ENCODE measurements at regions not wholly inside any gene's neighbourhood (a gene's known extent, or its start where the extent isn't known, plus 50 kb on each side); places are given as distances from the start of the nearest gene placed in this dataset.

DNA sequence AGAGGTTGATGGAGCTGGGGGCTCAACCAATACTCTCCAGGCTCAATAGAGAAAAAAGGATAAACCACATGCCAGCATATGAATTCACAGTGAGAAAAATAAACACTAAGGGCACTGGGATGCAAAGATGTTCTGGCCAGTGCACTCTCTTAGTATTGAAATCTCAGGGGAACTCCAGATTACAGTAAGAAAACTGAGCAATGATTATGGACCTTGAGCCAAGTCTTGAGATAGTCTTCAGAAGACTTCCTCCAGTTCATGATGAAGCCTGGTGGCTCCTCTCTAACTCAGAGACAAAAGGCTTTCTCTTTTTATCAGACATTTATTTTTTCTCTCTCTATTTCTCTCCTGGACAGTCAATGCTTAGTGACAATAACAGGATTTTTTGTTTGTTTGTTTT lies 139.8 kb upstream of the SPEF2 start:
- POLR2A ChIA-PET (ENCODE audit: unreplicated experiment): interaction anchor here (0.6 kb wide), 1 partner anchor 200 kb away, joined by 5 read pairs; no protein-coding TSS in a partner anchor
- no peaks in the 10 kb centered on the region for H3K9me2 ChIP-seq (replicated peaks; ENCODE audit: low read length)
- H3F3A ChIP-seq (ENCODE audit: low read length, unreplicated experiment): no peaks in the 10 kb centered on the region
- no peak for TF ChIP-seq EZH2 (IDR thresholded peaks at IDR 0.05; ENCODE audit: low read length, unreplicated experiment)
- TF ChIP-seq EZH2phosphoT487 (IDR thresholded peaks at IDR 0.05; ENCODE audit: borderline replicate concordance, low read length): no peak
- no peak overlapping the region for H3K27ac ChIP-seq (ENCODE audit: low read length)
- H3K4me2 ChIP-seq (ENCODE audit: low read length): no peak overlapping the region
- H3K36me3 ChIP-seq (ENCODE audit: low read depth, low read length): no peaks in the 10 kb centered on the region
- H3K4me1 ChIP-seq (ENCODE audit: insufficient read depth, low read length): no peaks in the 10 kb centered on the region; the same call in 1 of the 2 replicates
- intact Hi-C loops (cut with micrococcal nuclease): loop anchor here (1.0 kb wide), 1 partner anchor 448 kb away; no protein-coding TSS in a partner anchor
- H3K4me3 ChIP-seq (ENCODE audit: low read length): no peak overlapping the region
- no peaks in the 10 kb centered on the region for H3K9me3 ChIP-seq (ENCODE audit: low read length)
- H2AFZ ChIP-seq (ENCODE audit: low read length): no peak overlapping the region
- peaks cover 18% of the 10 kb centered on the region for H3K27me3 ChIP-seq (ENCODE audit: low read length)
- no peak overlapping the region for H3K9ac ChIP-seq (ENCODE audit: low read length)
- no peaks in the 10 kb centered on the region for H4K20me1 ChIP-seq (ENCODE audit: low read length)
- ATAC-seq: no peak
- DNase-seq: no peak
- no peaks in the 10 kb centered on the region for H3K79me2 ChIP-seq (ENCODE audit: low read length)
- no TSS peak for BruUV-seq (replicated peaks)
- CTCF ChIA-PET: no interaction called here

GRCh38 chr5:35477321-35477720 lies 140.3 kb upstream of the SPEF2 start:
- no TSS peak for BruUV-seq (replicated peaks)
- CTCF ChIA-PET: no interaction called here

GRCh38 chr5:35476797-35477196 lies 140.9 kb upstream of the SPEF2 start:
- CTCF ChIA-PET: interaction anchor here (0.6 kb wide), 1 partner anchor 405 kb away, joined by 3 read pairs; no protein-coding TSS in a partner anchor
- BruUV-seq (replicated peaks): no TSS peak

More at GRCh38 chr5:35477321-35477720, 140.3 kb upstream of the SPEF2 start:
- H3K4me3 ChIP-seq (ENCODE audit: low read length): no peak overlapping the region
- no peak for ATAC-seq
- H3K9me2 ChIP-seq (replicated peaks; ENCODE audit: low read length): no peaks in the 10 kb centered on the region
- no peak overlapping the region for H3K4me2 ChIP-seq (ENCODE audit: low read length)
- no peaks in the 10 kb centered on the region for H3K36me3 ChIP-seq (ENCODE audit: low read depth, low read length)
- no peak for DNase-seq
- intact Hi-C loops (cut with micrococcal nuclease): no loop called here
- H3K9ac ChIP-seq (ENCODE audit: low read length): no peak overlapping the region
- no peak overlapping the region for H3K27ac ChIP-seq (ENCODE audit: low read length)
- H2AFZ ChIP-seq (ENCODE audit: low read length): no peak overlapping the region
- H3K4me1 ChIP-seq (ENCODE audit: insufficient read depth, low read length): no peaks in the 10 kb centered on the region; the same call in 1 of the 2 replicates
- H3K9me3 ChIP-seq (ENCODE audit: low read length): no peaks in the 10 kb centered on the region
- POLR2A ChIA-PET (ENCODE audit: unreplicated experiment): interaction anchor here (0.6 kb wide), 1 partner anchor 201 kb away, joined by 5 read pairs; no protein-coding TSS in a partner anchor
- H3K27me3 ChIP-seq (ENCODE audit: low read length): peaks cover 23% of the 10 kb centered on the region
- H3K79me2 ChIP-seq (ENCODE audit: low read length): no peaks in the 10 kb centered on the region
- no peaks in the 10 kb centered on the region for H3F3A ChIP-seq (ENCODE audit: low read length, unreplicated experiment)
- TF ChIP-seq, protein P1, sequence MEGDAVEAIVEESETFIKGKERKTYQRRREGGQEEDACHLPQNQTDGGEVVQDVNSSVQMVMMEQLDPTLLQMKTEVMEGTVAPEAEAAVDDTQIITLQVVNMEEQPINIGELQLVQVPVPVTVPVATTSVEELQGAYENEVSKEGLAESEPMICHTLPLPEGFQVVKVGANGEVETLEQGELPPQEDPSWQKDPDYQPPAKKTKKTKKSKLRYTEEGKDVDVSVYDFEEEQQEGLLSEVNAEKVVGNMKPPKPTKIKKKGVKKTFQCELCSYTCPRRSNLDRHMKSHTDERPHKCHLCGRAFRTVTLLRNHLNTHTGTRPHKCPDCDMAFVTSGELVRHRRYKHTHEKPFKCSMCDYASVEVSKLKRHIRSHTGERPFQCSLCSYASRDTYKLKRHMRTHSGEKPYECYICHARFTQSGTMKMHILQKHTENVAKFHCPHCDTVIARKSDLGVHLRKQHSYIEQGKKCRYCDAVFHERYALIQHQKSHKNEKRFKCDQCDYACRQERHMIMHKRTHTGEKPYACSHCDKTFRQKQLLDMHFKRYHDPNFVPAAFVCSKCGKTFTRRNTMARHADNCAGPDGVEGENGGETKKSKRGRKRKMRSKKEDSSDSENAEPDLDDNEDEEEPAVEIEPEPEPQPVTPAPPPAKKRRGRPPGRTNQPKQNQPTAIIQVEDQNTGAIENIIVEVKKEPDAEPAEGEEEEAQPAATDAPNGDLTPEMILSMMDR (conservative IDR thresholded peaks at IDR 0.05; ENCODE audit: low read depth, low read length): no peak
- TF ChIP-seq EZH2phosphoT487 (IDR thresholded peaks at IDR 0.05; ENCODE audit: borderline replicate concordance, low read length): no peak
- TF ChIP-seq EZH2 (IDR thresholded peaks at IDR 0.05; ENCODE audit: low read length, unreplicated experiment): no peak
- no peaks in the 10 kb centered on the region for H4K20me1 ChIP-seq (ENCODE audit: low read length)

More at GRCh38 chr5:35476797-35477196, 140.9 kb upstream of the SPEF2 start:
- H3K36me3 ChIP-seq (ENCODE audit: low read depth, low read length): no peaks in the 10 kb centered on the region
- no peaks in the 10 kb centered on the region for H3K9me3 ChIP-seq (ENCODE audit: low read length)
- H3K27me3 ChIP-seq (ENCODE audit: low read length): peaks cover 24% of the 10 kb centered on the region
- intact Hi-C loops (cut with micrococcal nuclease): no loop called here
- POLR2A ChIA-PET (ENCODE audit: unreplicated experiment): no interaction called here
- no peak overlapping the region for H3K4me3 ChIP-seq (ENCODE audit: low read length)
- ATAC-seq: no peak
- no peak overlapping the region for H2AFZ ChIP-seq (ENCODE audit: low read length)
- DNase-seq: no peak
- TF ChIP-seq EZH2 (IDR thresholded peaks at IDR 0.05; ENCODE audit: low read length, unreplicated experiment): no peak
- TF ChIP-seq, protein P1 (conservative IDR thresholded peaks at IDR 0.05; ENCODE audit: low read depth, low read length): no peak
- TF ChIP-seq EZH2phosphoT487 (IDR thresholded peaks at IDR 0.05; ENCODE audit: borderline replicate concordance, low read length): no peak
- no peaks in the 10 kb centered on the region; the same call in 1 of the 2 replicates for H3K4me1 ChIP-seq (ENCODE audit: insufficient read depth, low read length)
- no peaks in the 10 kb centered on the region for H3F3A ChIP-seq (ENCODE audit: low read length, unreplicated experiment)
- H3K9me2 ChIP-seq (replicated peaks; ENCODE audit: low read length): no peaks in the 10 kb centered on the region
- H3K27ac ChIP-seq (ENCODE audit: low read length): no peak overlapping the region
- no peaks in the 10 kb centered on the region for H4K20me1 ChIP-seq (ENCODE audit: low read length)
- no peak overlapping the region for H3K9ac ChIP-seq (ENCODE audit: low read length)
- no peaks in the 10 kb centered on the region for H3K79me2 ChIP-seq (ENCODE audit: low read length)
- H3K4me2 ChIP-seq (ENCODE audit: low read length): no peak overlapping the region

All from PC-3 (cell line).